Inferior parietal cortex (tissue), 1 donor: ENCODE measurements at regions not wholly inside any gene's neighbourhood (a gene's known extent, or its start where the extent isn't known, plus 50 kb on each side); places are given as distances from the start of the nearest gene placed in this dataset.

ENCODE experiments used
- DNase-seq: peaks from one replicate; pipeline ENCODE4 v3.0.0-alpha.2; 2016; ENCODE audit errors: extremely low spot score

DNA sequence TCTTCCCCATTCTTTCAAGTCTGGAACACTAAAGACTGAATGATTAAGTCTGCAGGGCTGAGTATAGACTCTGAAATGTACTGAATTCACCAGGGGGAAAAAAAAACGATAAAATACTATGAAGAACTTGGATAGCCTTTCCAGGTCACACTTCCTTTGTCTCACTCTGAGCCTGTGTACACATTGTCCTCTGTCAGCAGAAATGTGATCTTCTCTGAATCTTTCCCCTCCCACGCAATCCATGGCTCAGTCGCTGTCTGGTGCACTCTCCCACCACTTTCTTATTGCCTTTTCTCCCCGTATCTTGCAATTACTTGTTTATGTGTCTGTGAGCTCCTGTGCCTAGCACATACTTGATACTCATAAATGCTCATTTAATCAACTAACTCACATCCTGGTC lies 212.6 kb upstream of the RSPO3 start:
- no peak for DNase-seq

DNA sequence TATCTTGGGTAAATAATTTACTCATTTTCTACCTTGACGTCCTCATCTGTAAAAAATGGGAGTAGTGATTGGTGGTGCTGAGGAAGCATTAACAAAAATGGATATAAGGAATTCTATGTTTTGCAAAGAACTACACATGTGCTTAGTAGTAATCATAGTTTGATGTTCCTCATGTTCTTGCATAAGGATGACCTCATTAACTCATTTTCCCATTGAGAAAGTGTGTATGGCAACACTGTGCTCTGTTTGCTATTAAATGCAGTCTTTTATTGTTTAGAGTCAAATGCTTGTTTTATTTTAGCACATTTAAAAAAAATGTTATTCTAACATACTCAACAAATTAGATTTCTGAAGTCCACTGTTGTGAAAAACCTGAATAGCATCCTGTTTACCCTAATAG lies 211.2 kb upstream of the RSPO3 start:
- no peak for DNase-seq

DNA sequence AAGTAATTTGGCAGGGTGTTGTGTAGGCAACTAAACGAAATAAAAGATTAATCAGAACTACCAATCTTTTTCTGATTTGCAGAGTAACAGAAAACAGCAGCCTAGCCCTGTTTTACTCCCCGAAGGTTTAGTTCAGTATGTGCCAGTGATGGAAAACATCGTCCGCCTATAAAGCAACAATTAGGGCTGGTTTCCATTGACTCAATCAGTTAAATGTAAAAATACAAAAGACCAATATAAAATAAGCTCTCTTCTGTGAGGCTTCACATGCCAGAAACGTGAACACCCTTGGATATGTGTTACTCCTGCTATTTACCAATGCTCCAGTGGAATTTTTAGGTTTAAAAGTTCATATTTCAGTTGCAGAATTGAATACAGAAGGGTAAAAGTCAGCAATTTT lies 210.5 kb upstream of the RSPO3 start:
- no peak for DNase-seq

DNA sequence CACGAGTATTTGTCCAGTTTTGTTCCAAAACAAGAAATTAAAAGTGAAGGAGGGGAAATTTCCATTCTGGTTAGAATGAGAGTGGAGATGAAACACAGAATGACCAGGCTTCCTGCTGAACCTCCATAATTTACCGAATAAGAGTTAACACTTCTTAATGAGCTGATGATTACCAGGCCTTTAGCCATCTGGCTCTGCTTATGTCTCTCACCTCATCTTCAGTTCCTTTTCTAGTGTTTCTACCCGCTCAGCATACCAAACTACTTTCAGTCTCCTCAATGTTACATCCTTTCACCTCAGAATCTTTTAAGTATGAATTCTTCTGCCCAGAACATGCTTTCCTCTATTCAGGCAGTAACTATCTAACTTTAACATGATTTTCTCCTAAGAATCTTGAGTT lies 209.0 kb upstream of the RSPO3 start:
- DNase-seq = no peak

DNA sequence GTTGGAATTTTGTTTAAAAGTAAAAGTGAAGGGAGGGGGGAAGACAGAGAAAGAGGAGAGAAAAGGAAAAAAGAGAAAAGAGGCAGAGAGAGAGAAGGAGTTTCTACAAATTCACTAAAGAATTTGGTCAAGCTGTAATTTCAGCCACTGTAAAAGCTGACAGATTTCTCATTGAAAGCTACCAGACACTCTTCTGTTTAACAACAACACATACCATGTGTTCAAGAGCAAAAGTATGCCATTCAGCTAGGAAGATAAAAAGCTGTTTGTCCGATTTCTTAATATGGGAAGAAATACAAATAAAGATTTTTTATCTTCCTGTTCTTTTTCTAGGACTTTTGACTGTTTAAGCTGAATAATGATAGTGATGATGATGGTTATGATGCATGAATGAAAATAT lies 204.8 kb upstream of the RSPO3 start:
- DNase-seq = no peak

DNA sequence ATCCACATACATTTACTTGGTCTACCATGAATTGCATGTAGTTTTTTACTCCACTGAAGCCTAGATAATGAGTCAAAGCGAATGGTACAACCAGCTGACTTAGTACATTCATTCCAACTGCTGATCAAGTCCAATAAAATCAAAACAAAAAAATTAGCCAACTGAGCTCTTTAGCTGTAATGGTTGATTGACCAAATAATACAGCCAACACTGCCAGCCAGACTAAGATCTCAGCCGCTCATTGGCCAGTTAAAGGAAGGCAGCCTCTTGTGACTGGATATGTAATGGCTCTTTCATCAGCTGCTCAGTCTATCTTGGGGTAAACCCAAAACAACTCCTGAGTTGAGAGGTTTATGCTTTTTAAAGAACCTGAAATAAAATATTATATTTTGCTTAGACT lies 204.3 kb upstream of the RSPO3 start:
- DNase-seq = no peak

DNA sequence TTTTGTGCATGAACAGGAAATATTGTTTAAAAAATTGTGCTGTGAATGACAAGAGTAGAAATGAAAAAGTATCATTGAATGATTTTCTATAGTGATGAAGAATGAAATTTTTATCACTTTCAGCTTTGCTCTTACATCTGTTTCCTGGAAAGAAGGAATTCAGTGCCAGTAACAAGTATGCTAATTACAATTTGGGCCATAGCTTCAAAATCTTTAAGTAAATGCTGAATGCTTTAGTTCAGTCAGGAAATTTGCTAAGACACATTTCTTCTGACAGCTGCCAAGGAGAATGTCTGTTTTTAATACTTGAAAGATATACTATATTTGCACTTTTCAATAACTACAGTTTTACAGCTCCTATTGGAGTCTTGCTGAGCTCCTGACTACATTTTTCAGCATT lies 203.7 kb upstream of the RSPO3 start:
- no peak for DNase-seq

DNA sequence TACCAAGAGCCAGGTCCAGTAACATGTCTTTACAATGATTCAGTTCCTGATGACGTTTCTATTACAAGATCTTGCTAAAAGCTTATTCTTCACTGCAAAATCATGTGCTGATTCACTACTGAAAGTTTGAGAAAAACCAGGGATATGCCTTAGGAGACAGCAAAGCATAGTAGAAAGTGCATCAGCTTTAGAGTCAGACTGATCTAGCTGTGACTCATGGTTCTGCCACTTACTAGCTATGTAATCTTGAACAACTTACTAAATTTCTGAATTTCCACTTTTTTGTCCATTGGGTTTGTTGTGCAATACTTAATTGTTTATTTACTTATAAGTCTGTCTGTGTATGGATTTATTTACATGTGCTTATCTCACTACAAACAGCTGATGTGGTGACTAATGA lies 198.5 kb upstream of the RSPO3 start:
- no peak for DNase-seq

DNA sequence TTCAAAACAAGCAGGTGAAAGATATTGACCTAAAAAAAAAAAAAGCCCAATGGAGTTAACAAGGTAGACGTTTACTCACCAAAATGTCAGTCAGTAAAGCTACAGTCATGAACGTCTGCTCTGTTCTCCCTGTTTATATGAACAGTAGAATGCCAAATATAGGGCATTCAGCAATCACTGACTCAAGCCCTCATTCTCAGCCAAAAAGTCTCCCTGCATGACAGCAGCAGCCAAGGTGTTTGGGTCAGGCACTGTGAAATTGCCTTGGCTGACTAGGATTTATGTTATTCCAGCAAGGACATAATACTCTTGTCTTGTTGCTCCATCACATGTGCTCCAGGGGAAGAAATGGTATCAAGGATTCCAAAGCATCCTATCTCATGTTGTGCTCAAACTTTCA lies 194.7 kb upstream of the RSPO3 start:
- no peak for DNase-seq

DNA sequence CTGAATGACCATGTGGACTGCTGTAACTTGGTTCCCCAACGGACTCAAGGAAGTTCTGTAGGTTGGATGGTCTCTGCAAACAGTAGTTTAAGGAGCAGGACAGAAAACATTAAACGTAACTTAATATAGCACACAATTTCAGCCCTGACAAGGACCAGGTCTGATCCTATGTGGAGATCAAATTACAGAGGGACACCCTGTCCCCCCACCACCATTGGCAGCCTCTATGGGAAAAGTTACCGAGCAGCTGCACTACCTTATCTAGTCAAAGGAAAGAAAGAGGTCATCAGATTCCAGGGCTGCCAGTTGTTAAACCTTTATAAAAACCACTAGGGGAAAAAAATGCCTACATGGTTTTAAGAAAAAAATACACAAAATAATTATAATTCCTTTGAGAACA lies 191.5 kb upstream of the RSPO3 start:
- no peak for DNase-seq

DNA sequence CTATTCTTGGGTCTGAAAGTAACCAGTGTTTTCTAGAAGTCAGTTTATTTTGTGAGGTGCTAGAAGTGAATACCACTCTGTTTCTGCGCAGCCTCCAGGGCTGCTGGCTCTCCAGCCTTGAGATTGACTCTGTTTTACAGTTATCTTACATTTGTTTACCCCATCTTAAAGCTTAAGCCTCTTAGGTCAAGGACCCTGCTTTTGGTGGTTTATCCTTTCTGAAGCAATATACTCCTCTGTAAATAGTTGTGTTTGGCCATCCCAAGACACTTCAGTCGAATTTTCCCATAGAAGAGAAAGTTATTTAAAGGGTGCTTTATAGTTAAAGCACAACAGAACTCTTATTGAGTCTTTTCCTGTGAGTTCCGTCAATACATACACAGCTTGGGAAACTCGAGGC lies 190.6 kb upstream of the RSPO3 start:
- no peak for DNase-seq

DNA sequence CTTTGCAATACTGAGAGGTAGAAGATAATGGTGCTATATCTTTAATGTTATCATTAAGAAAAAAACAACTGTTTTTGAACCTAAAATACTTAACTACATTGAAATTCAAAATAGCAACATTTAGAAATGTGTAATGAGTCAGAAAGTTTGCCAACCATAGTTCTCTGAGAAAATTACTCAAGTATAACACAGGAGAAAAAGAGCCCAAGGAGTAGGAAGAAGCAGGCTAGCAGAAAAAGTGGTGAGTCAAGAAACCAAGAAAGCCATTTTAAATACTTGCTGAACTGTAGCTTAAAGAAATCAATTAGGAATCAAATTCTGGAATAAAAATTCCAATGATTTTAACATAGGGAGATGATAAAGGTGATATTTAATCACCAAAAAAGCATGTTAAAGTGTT lies 181.0 kb upstream of the RSPO3 start:
- DNase-seq = no peak

DNA sequence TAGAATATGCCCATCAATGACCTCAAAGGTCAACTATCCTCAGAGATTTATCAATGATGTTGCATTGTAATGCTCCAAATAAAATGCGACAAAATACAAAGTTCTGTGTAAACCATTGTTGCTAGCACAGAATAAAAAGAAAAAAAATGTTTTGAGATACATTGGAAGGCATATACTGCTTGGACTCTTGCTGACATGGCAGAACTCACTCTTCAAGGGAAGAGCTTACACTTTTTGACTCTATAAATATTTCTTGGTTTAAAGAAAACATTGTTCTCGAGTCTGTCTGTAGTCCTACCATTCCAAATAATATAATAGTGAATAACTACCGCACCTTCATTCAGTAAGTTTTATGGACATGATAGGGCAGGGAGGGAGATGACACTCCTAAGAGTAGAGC lies 178.7 kb upstream of the RSPO3 start:
- DNase-seq = no peak

DNA sequence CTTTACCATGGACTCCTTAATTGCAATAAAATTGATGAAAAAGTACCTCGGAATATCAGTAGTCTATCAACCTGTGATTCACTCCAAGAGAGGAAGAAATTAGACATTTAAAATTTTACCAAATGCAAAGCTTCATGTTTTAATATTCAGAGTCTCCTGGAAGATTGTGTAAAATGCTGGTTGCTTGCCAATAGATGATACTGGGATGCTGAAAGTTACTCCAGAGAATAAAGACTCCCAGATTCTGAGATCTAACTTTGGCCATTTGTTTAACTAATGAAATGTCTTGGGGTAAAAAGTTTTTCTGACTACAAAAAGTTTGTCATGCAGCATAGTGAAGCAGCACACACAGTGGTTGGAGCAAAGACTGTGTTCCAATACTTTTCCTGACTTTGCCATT lies 176.7 kb upstream of the RSPO3 start:
- DNase-seq = no peak

DNA sequence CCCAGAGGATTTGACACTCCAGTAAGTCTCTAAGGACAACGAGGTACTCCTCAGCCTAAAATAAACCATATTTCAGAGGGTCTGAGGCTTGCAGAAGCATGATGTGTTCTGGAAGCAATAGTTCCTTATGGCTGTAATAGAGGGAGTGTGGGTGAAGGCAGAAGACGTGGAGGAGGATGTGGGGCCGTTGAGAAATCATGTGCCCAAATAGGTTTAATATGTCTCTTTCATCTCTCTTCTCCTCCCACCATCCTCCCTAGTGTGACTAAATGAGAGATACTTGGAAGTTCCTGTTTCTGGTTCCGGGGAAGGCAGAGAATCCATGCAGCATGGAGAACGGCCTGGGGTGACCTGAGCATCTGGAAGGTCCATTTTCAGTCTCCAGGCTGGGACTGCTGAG lies 174.0 kb upstream of the RSPO3 start:
- no peak for DNase-seq

DNA sequence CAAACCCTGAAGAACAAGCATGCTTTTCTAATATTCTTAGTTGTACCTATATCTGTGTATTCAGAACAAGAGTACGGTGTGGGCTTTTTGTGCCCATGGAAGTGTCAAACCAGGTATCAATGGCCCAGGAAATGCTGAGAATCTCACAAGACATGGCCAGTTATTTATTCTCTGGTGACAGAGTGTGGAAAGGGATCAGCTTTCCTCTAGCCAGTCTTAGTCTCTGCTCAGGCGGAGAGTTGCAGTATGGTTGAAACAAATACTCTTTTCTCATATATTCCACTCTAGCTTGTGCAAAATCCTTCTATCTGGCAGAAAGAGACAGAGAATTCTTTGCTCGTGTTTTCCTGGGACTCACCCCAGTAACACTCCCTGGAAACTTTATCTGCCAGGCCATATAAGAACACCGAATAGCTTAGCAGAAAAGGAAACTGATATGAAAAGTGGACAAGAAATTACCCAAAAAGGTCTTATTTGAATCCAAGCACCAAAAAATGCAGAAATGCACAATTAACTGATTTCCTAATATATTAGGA lies 173.3 kb upstream of the RSPO3 start:
- no peak for DNase-seq

DNA sequence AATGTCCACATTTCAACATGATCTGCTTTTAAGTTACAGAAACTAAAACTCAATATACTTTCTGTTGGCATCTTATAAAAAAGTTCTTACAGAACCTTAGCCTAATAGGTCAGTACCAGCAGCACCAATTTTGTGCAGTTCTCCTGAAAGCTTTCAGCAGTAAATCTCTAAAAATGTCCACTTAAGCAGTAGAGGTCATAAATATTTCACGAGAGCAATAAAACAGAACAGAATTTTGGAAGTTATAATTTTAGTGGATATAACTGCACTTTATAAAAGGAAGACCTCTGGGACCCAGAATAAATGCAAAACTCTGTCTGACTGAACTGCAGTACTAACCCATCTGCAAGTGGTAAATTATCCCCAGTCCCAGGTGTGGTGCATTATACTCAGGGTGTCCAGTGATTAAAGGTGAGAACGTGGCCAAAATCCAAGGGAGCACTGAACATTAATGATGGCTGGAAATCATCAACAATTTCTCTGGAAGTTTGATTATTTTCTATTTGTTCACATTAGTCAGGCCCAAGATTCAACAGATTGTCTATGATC lies 172.6 kb upstream of the RSPO3 start:
- no peak for DNase-seq

DNA sequence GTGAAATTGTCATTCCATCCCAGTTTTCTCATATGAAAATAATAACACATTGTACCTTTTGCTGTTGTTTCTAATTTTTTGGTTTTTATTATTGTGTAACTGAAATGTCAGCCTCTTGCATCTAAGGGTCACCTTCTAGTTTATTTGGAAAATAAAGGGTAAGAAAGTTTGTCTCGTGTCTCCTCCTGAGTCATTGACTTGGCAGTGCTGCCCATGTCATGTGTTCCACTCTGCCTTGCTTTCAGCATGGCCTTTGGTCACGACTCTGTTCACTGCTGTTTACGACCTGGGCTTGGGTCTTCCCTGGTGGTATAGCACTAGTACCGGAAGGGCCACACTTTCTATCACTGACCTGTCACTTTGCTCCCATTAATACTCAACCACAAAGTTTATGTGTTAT lies 171.4 kb upstream of the RSPO3 start:
- DNase-seq = no peak

DNA sequence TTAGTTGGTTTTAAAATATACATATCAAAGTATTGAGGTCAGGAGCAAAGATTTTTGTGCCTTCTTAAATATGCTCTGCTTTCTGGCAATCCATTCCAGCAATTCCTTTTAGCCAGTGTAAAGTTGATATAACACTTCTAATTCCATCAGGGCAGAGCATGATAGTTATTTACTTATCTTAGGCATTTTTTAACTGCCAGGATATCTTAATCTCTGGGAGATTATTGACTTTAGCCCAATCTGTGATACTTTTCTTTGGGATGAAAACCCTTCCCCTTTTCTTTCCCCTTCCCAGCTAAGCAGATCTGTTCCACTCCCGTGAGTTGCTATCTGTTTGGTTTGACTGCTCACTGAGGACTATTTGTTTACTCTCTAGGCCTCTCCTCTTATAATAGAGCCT lies 168.7 kb upstream of the RSPO3 start:
- DNase-seq = no peak

DNA sequence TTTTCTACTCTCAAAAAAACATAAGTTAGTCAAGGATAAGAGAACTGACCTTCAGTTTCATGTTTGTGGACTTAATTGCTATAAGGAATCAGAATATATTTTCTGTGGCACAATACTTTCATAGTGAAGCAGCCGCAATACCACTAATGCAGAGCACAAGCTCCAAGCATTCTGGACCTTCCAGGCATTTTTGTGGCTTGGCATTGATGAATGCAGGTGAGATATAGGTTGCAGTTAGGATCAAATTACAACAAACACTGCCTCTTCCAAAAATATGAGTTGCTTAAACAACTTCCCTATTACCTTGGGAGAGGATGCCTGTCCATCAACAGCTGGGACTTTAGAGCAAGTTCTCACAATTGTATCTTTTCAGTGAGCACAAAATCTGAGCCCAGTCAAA lies 162.8 kb upstream of the RSPO3 start:
- no peak for DNase-seq

DNA sequence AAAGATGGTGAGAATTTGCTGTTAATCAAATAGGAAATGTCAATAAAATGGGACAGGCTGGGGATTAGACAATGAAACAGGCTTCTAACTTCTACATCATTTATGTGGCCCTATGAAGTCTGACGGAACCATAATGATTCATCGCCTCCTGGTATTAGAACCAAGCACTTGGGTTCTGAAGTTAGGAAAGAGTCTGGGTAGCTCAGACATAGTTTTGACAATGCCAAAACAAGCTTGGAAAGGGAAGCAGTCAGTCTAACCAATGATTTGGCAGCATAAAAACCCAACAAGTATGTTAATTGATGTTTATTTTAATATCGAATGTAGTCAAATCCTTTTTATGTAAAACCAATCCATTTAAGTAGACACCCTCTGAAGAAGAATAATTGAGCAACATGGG lies 160.8 kb upstream of the RSPO3 start:
- no peak for DNase-seq

DNA sequence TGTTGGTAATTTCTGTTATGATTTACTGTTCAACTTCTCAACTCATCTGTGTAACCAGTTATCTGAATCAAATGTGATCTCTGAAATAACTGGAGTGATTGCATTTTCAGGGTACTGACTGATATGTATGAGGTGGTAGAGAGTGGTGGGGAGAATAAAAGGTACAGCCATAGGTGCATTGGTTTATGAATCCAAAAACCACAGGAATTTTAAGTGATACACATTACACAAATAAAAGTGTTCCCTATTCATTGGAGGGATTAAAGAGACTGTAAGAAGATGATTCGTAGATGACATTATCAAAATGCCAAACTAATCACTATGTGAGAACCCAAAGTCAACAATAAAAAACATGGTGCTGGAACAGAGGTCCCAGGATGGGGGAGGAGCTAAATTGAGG lies 158.7 kb upstream of the RSPO3 start:
- DNase-seq = no peak

DNA sequence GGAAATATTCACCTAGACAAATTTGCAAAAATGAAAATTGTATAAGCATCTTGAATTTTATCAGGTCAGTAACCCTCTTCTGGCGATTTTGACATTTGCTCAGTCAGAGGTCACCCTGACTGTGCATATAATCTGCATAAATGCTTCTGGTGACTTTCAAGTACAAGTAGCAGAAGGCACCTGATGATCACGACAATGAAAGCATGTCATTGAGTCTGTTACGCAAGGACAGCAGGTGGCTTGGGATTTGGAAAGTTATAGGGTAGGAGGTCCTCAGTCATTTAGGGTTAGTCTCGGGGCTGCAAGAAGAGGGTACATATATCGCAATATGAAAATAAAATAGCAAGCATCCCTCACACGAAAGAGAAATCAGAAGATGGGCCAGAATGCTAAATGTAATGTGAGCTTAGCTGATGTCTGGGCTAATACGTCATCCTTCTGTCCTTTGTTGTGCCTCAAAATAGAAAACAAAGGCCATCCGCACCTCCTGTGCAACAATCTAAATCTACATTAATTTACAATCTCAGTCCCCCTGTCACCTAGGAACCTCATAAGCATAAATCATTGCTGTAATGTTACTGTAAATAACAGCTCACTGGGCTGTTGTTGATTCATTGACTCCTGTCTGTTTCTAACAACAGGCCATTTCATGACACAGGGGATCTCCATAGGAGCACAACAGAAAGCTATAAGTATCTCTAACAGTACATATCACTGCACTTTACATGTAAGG lies 155.2 kb upstream of the RSPO3 start:
- DNase-seq = no peak
